K562 (cell line): ENCODE measurements at regions not wholly inside any gene's neighbourhood (a gene's known extent, or its start where the extent isn't known, plus 50 kb on each side); places are given as distances from the start of the nearest gene placed in this dataset.

Experiments
- ATF4 ChIP-seq: fragments of 450-650 bp; formaldehyde crosslinking; IDR thresholded peaks from 2 replicates; pipeline ENCODE4 v1.4.0; 2022; ENCODE audit warnings: mild to moderate bottlenecking, moderate library complexity
- CXXC5 ChIP-seq: fragments of 250-450 bp; sonication (Bioruptor Pico); IDR thresholded peaks from 2 replicates; pipeline ENCODE4 v1.8.0; 2022; ENCODE audit warnings: inconsistent platforms, mild to moderate bottlenecking, moderate library complexity
- E2F3 ChIP-seq: fragments of 250-450 bp; sonication (Bioruptor Pico); IDR thresholded peaks from 2 replicates; pipeline ENCODE4 v1.4.0; 2020; ENCODE audit warnings: mild to moderate bottlenecking
- ELF2 ChIP-seq: fragments of 250-450 bp; sonication (Bioruptor Pico); IDR thresholded peaks from 2 replicates; pipeline ENCODE4 v1.5.0; 2021; ENCODE audit warnings: mild to moderate bottlenecking
- GMEB1 ChIP-seq: fragments of 250-450 bp; sonication (Bioruptor Pico); IDR thresholded peaks from 2 replicates; pipeline ENCODE4 v1.4.0; 2020; ENCODE audit warnings: mild to moderate bottlenecking
- HNRNPK ChIP-seq: fragments of 200-400 bp; formaldehyde crosslinking; IDR thresholded peaks from one replicate; pipeline ENCODE4 v1.6.1; 2018; ENCODE audit warnings: mild to moderate bottlenecking, low read depth, low read length; ENCODE audit not compliant: poor library complexity, severe bottlenecking
- JUN ChIP-seq, 2 experiments: sonication (generic) in 1 of 2; formaldehyde crosslinking in 1 of 2; IDR thresholded peaks; 2 replicates each; pipeline versions ENCODE4 v1.6.1 to v1.8.0; 2012 to 2022; ENCODE audit warnings: borderline replicate concordance in 2 of 2, mild to moderate bottlenecking in 2 of 2, improper control_type of control experiment in 1 of 2, low read depth in 1 of 2, low read length in 1 of 2, missing genetic modification reagents in 1 of 2
- KLF16 ChIP-seq: IDR thresholded peaks from 2 replicates; pipeline ENCODE4 v1.6.1; 2016; ENCODE audit warnings: antibody characterized with exemption
- MTA1 ChIP-seq: fragments of 450-650 bp; IDR thresholded peaks from 2 replicates; pipeline ENCODE4 v1.6.1; 2017; ENCODE audit warnings: borderline replicate concordance
- MTA2 ChIP-seq: fragments of 450-650 bp; IDR thresholded peaks from 2 replicates; pipeline ENCODE4 v1.6.1; 2016; ENCODE audit warnings: low read depth
- MTA3 ChIP-seq: fragments of 450-650 bp; formaldehyde crosslinking; IDR thresholded peaks from 2 replicates; pipeline ENCODE4 v1.6.1; 2017; ENCODE audit warnings: mild to moderate bottlenecking, borderline replicate concordance
- NEUROD1 ChIP-seq: fragments of 150-350 bp; IDR thresholded peaks from 2 replicates; pipeline ENCODE4 v1.6.1; 2014; ENCODE audit warnings: borderline replicate concordance, low read length, low read depth; ENCODE audit not compliant: partially characterized antibody
- SOX6 ChIP-seq: fragments of 450-650 bp; IDR thresholded peaks from 2 replicates; pipeline ENCODE4 v1.6.1; 2014; ENCODE audit warnings: mild to moderate bottlenecking
- TAL1 ChIP-seq: fragments of 450-650 bp; IDR thresholded peaks from 2 replicates; pipeline ENCODE4 v1.6.1; 2016; ENCODE audit warnings: mild to moderate bottlenecking
- TCF3 ChIP-seq: sonication (generic); formaldehyde crosslinking; IDR thresholded peaks from 2 replicates; pipeline ENCODE4 v1.4.0; 2020; ENCODE audit warnings: mild to moderate bottlenecking, missing genetic modification reagents
- TF ChIP-seq, protein P1 (sequence below): sonication (generic); formaldehyde crosslinking; IDR thresholded peaks from 2 replicates; pipeline ENCODE4 v1.8.0; 2023; ENCODE audit warnings: missing genetic modification reagents, mild to moderate bottlenecking, borderline replicate concordance
- TF ChIP-seq, protein P2 (sequence below): sonication (generic); IDR thresholded peaks from 2 replicates; pipeline ENCODE4 v1.6.1; 2016

- TF ChIP-seq, protein P1, sequence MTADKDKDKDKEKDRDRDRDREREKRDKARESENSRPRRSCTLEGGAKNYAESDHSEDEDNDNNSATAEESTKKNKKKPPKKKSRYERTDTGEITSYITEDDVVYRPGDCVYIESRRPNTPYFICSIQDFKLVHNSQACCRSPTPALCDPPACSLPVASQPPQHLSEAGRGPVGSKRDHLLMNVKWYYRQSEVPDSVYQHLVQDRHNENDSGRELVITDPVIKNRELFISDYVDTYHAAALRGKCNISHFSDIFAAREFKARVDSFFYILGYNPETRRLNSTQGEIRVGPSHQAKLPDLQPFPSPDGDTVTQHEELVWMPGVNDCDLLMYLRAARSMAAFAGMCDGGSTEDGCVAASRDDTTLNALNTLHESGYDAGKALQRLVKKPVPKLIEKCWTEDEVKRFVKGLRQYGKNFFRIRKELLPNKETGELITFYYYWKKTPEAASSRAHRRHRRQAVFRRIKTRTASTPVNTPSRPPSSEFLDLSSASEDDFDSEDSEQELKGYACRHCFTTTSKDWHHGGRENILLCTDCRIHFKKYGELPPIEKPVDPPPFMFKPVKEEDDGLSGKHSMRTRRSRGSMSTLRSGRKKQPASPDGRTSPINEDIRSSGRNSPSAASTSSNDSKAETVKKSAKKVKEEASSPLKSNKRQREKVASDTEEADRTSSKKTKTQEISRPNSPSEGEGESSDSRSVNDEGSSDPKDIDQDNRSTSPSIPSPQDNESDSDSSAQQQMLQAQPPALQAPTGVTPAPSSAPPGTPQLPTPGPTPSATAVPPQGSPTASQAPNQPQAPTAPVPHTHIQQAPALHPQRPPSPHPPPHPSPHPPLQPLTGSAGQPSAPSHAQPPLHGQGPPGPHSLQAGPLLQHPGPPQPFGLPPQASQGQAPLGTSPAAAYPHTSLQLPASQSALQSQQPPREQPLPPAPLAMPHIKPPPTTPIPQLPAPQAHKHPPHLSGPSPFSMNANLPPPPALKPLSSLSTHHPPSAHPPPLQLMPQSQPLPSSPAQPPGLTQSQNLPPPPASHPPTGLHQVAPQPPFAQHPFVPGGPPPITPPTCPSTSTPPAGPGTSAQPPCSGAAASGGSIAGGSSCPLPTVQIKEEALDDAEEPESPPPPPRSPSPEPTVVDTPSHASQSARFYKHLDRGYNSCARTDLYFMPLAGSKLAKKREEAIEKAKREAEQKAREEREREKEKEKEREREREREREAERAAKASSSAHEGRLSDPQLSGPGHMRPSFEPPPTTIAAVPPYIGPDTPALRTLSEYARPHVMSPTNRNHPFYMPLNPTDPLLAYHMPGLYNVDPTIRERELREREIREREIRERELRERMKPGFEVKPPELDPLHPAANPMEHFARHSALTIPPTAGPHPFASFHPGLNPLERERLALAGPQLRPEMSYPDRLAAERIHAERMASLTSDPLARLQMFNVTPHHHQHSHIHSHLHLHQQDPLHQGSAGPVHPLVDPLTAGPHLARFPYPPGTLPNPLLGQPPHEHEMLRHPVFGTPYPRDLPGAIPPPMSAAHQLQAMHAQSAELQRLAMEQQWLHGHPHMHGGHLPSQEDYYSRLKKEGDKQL (CRISPR knock-in tag), result no peak
- TF ChIP-seq MTA1, result peak; percentile 80; the same call in 1 of the 2 replicates
- peak; percentile 87 for TF ChIP-seq NEUROD1
- peak; percentile 94 for TF ChIP-seq SOX6
- TF ChIP-seq TAL1, result peak; percentile 94
- TF ChIP-seq HNRNPK, result no peak
- peak; percentile 71; the same call in 1 of the 2 replicates for TF ChIP-seq ATF4 (CRISPR knock-in tag)
- no peak for TF ChIP-seq E2F3 (CRISPR knock-in tag)
- peak; percentile 79; the same call in 1 of the 2 replicates for TF ChIP-seq MTA3
- 0 out of 2 replicates have a peak, but pooled peaks have one; percentile 14 for TF ChIP-seq GMEB1 (CRISPR knock-in tag)
- TF ChIP-seq MTA2, result peak; percentile 93
- peak; percentile 43; the same call in 1 of the 2 replicates for TF ChIP-seq ELF2 (CRISPR knock-in tag)
- peak; percentile 34; the same call in 1 of the 2 replicates for TF ChIP-seq JUN (IDR thresholded peaks at IDR 0.05; ENCODE audit: borderline replicate concordance, low read depth, low read length)
- no peak for TF ChIP-seq JUN (CRISPR knock-in tag; IDR thresholded peaks at IDR 0.05; ENCODE audit: borderline replicate concordance)
- TF ChIP-seq, protein P2, sequence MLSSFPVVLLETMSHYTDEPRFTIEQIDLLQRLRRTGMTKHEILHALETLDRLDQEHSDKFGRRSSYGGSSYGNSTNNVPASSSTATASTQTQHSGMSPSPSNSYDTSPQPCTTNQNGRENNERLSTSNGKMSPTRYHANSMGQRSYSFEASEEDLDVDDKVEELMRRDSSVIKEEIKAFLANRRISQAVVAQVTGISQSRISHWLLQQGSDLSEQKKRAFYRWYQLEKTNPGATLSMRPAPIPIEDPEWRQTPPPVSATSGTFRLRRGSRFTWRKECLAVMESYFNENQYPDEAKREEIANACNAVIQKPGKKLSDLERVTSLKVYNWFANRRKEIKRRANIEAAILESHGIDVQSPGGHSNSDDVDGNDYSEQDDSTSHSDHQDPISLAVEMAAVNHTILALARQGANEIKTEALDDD, result 0 out of 2 replicates have a peak, but pooled peaks have one; percentile 54
- peak; percentile 93 for TF ChIP-seq TCF3 (CRISPR knock-in tag)
- peak; percentile 78 for TF ChIP-seq CXXC5
- peak; percentile 92 for TF ChIP-seq KLF16
These were observed 986.9 kb downstream of the REEP3 start (continued) for GRCh38 chr10:64508029-64508661.
